Mesenchymal stem cell (in vitro differentiated cells and primary cell): ENCODE measurements at regions not wholly inside any gene's neighbourhood (a gene's known extent, or its start where the extent isn't known, plus 50 kb on each side); places are given as distances from the start of the nearest gene placed in this dataset.

Experiments
- DNase-seq: peaks from one replicate; pipeline ENCODE4 v3.0.0-alpha.2; 2013
- H2AFZ ChIP-seq: one replicate; pipeline ENCODE4 v1.6.1; 2013; ENCODE audit warnings: low read depth, mild to moderate bottlenecking, control low read depth, inconsistent platforms, low read length, moderate library complexity
- H2AK5ac ChIP-seq: 2 replicates; pipeline ENCODE4 v1.6.1; 2013; ENCODE audit warnings: low read length, moderate library complexity, mild to moderate bottlenecking, inconsistent platforms; ENCODE audit not compliant: severe bottlenecking
- H2BK120ac ChIP-seq: one replicate; pipeline ENCODE4 v1.6.1; 2013; ENCODE audit warnings: low read depth, mild to moderate bottlenecking, inconsistent platforms, low read length, moderate library complexity
- H2BK12ac ChIP-seq, 2 experiments: one replicate each; pipeline ENCODE4 v1.6.1; 2013; ENCODE audit warnings: inconsistent platforms in 2 of 2, low read length in 2 of 2, mild to moderate bottlenecking in 2 of 2, moderate library complexity in 2 of 2, control low read depth in 1 of 2
- H2BK15ac ChIP-seq: one replicate; pipeline ENCODE4 v1.6.1; 2013; ENCODE audit warnings: mild to moderate bottlenecking, low read depth, inconsistent platforms; ENCODE audit not compliant: poor library complexity, severe bottlenecking
- H2BK5ac ChIP-seq: 2 replicates; pipeline ENCODE4 v1.6.1; 2013; ENCODE audit warnings: low read depth, mild to moderate bottlenecking, low read length, control low read depth, inconsistent platforms; ENCODE audit not compliant: poor library complexity, severe bottlenecking
- H3K14ac ChIP-seq, 2 experiments: one replicate each; pipeline ENCODE4 v1.6.1; 2013; ENCODE audit warnings: inconsistent platforms in 2 of 2, low read length in 2 of 2, control low read depth in 1 of 2, mild to moderate bottlenecking in 1 of 2, moderate library complexity in 1 of 2
- H3K18ac ChIP-seq, 2 experiments: one replicate each; pipeline ENCODE4 v1.6.1; 2013; ENCODE audit warnings: inconsistent platforms in 2 of 2, low read length in 2 of 2, control low read depth in 1 of 2, low read depth in 1 of 2, mild to moderate bottlenecking in 1 of 2
- H3K23ac ChIP-seq, 2 experiments: one replicate each; pipeline ENCODE4 v1.6.1; 2013; ENCODE audit warnings: inconsistent platforms in 2 of 2, low read length in 2 of 2, mild to moderate bottlenecking in 2 of 2, moderate library complexity in 2 of 2, control low read depth in 1 of 2
- H3K27ac ChIP-seq: 2 replicates; pipeline ENCODE4 v1.5.1; 2013; ENCODE audit warnings: mild to moderate bottlenecking, moderate library complexity, low read length, control low read depth, inconsistent platforms; ENCODE audit not compliant: poor library complexity, severe bottlenecking
- H3K27me3 ChIP-seq, 2 experiments: 2 replicates each; pipeline versions ENCODE4 v1.6.1 to v1.7.0; 2013; ENCODE audit warnings: low read length in 2 of 2, mild to moderate bottlenecking in 2 of 2, moderate library complexity in 2 of 2, control low read depth in 1 of 2, inconsistent platforms in 1 of 2; ENCODE audit not compliant: control insufficient read depth in 1 of 2, insufficient read depth in 1 of 2
- H3K36me3 ChIP-seq, 2 experiments: 2 replicates each; pipeline versions ENCODE4 v1.6.1 to v1.7.0; 2013; ENCODE audit warnings: low read length in 2 of 2, control low read depth in 1 of 2, inconsistent platforms in 1 of 2, low read depth in 1 of 2, mild to moderate bottlenecking in 1 of 2; ENCODE audit not compliant: insufficient read depth in 2 of 2, control insufficient read depth in 1 of 2
- H3K4ac ChIP-seq, 2 experiments: one replicate each; pipeline ENCODE4 v1.6.1; 2013; ENCODE audit warnings: inconsistent platforms in 2 of 2, low read length in 2 of 2, mild to moderate bottlenecking in 2 of 2, moderate library complexity in 2 of 2, control low read depth in 1 of 2, low read depth in 1 of 2
- H3K4me1 ChIP-seq: 2 replicates; pipeline ENCODE4 v1.6.1; 2013; ENCODE audit warnings: low read depth, low read length, control low read depth; ENCODE audit not compliant: control insufficient read depth, insufficient read depth
- H3K4me2 ChIP-seq: 2 replicates; pipeline ENCODE4 v1.6.1; 2013; ENCODE audit warnings: low read length, mild to moderate bottlenecking, inconsistent platforms; ENCODE audit not compliant: poor library complexity, severe bottlenecking
- H3K4me3 ChIP-seq, 2 experiments: 2 replicates each; pipeline versions ENCODE4 v1.5.1 to v1.7.0; 2013; ENCODE audit warnings: low read length in 2 of 2, mild to moderate bottlenecking in 2 of 2, control low read depth in 1 of 2, low read depth in 1 of 2; ENCODE audit not compliant: insufficient read depth in 1 of 2
- H3K79me1 ChIP-seq: replicated peaks from 2 replicates; pipeline ENCODE4 v1.6.1; 2013; ENCODE audit warnings: mild to moderate bottlenecking, control low read depth, low read length, inconsistent platforms; ENCODE audit not compliant: poor library complexity, severe bottlenecking
- H3K9ac ChIP-seq: 2 replicates; pipeline ENCODE4 v1.7.0; 2013; ENCODE audit warnings: mild to moderate bottlenecking, low read length, moderate library complexity
- H3K9me3 ChIP-seq: 2 replicates; pipeline ENCODE4 v1.7.0; 2013; ENCODE audit warnings: mild to moderate bottlenecking, low read length; ENCODE audit not compliant: control insufficient read depth
- H4K8ac ChIP-seq: one replicate; pipeline ENCODE4 v1.6.1; 2013; ENCODE audit warnings: inconsistent platforms, mild to moderate bottlenecking, low read length, moderate library complexity
- H4K91ac ChIP-seq: one replicate; pipeline ENCODE4 v1.6.1; 2013; ENCODE audit warnings: mild to moderate bottlenecking, low read length, inconsistent platforms
- WGBS: methylation state at CpG from one replicate; pipeline ENCODE4 v1.1.7; 2013; ENCODE audit warnings: mixed read lengths; 5-methylcytosine and 5-hydroxymethylcytosine counted together

GRCh38 chr12:84802161-84802560 is 110.4 kb downstream of the SLC6A15 start:
- Histone ChIP-seq H2BK12ac (no peak overlapping the region), H3K27ac (no peak overlapping the region), H3K36me3 (no peaks in the 10 kb centered on the region), H3K79me1 (no peaks in the 10 kb centered on the region), H3K23ac (no peak overlapping the region), H2BK5ac (no peak overlapping the region), H3K18ac (no peak overlapping the region), H4K8ac (no peak overlapping the region), H2BK120ac (no peak overlapping the region), H3K9ac (no peak overlapping the region), H3K9me3 (no peaks in the 10 kb centered on the region), H3K27me3 (no peaks in the 10 kb centered on the region), H2AFZ (no peak overlapping the region), H3K14ac (no peak overlapping the region), H4K91ac (no peak overlapping the region), H3K4me1 (no peaks in the 10 kb centered on the region), H3K4ac (no peak overlapping the region), H3K4me2 (no peak overlapping the region), H2BK15ac (no peak overlapping the region), H3K4me3 (no peak overlapping the region), H2AK5ac (no peak overlapping the region)
- no peak for DNase-seq

DNA sequence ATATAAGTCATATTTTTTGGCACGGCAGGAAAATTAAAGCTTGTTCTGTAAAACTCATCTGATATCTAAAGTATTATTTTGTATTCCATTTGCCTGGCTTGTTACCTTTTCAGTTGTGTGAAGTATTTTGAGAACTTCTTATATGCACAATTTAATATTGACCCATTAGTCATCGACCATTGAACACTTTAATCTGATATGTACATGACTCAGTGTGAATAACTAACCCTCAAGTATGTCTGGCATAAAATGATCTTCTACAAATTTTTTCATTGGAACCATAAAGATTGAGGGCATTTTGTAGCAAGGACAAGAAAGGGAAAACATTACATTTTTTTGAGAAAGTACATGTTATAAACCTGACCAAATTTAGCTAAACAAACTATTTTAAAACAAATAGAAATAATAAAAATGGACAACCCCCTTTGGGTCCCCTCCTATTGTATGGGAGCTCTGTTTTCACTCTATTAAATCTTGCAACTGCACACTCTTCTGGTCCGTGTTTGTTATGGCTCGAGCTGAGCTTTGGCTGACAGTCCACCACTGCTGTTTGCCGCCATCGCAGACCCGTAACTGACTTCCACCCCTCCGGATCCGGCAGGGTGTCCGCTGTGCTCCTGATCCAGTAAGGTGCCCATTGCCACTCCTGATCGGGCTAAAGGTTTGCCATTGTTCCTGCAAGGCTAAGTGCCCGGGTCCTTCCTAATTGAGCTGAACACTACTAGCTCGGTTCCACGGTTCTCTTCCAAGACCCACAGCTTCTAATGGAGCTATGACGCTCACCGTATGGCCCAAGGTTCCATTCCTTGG is 118.8 kb downstream of the SLC6A15 start:
- DNase-seq: peak; percentile 13
- WGBS: 81% methylated on average over 14 of the region's 16 CpGs

GRCh38 chr12:84791444-84791843 is 121.2 kb downstream of the SLC6A15 start:
- Histone ChIP-seq H2BK120ac (no peak overlapping the region), H3K4me1 (no peaks in the 10 kb centered on the region), H3K4me3 (no peak overlapping the region), H2AFZ (no peak overlapping the region), H3K79me1 (no peaks in the 10 kb centered on the region), H2BK5ac (no peak overlapping the region), H3K36me3 (no peaks in the 10 kb centered on the region), H3K27ac (no peak overlapping the region), H3K4me2 (no peak overlapping the region), H4K91ac (no peak overlapping the region), H2BK15ac (no peak overlapping the region), H3K9ac (no peak overlapping the region), H4K8ac (no peak overlapping the region), H3K14ac (no peak overlapping the region), H2AK5ac (no peak overlapping the region), H3K18ac (no peak overlapping the region), H3K9me3 (no peaks in the 10 kb centered on the region), H3K4ac (no peak overlapping the region), H3K23ac (no peak overlapping the region), H3K27me3 (no peaks in the 10 kb centered on the region), H2BK12ac (no peak overlapping the region)
- no peak for DNase-seq

More for the DNA sequence above, 118.8 kb downstream of the SLC6A15 start:
- Histone ChIP-seq H3K4me1 (no peaks in the 10 kb centered on the region), H2BK12ac (no peak overlapping the region), H3K27me3 (no peaks in the 10 kb centered on the region), H2BK120ac (no peak overlapping the region), H3K36me3 (no peaks in the 10 kb centered on the region), H4K8ac (no peak overlapping the region), H3K14ac (no peak overlapping the region), H3K9ac (no peak overlapping the region), H2BK15ac (no peak overlapping the region), H3K27ac (no peak overlapping the region), H3K23ac (no peak overlapping the region), H3K18ac (no peak overlapping the region), H3K9me3 (no peaks in the 10 kb centered on the region), H3K4ac (no peak overlapping the region), H2AFZ (no peak overlapping the region), H4K91ac (no peak overlapping the region), H3K4me2 (no peak overlapping the region), H3K4me3 (no peak overlapping the region), H2AK5ac (no peak overlapping the region), H3K79me1 (no peaks in the 10 kb centered on the region), H2BK5ac (no peak overlapping the region)

DNA sequence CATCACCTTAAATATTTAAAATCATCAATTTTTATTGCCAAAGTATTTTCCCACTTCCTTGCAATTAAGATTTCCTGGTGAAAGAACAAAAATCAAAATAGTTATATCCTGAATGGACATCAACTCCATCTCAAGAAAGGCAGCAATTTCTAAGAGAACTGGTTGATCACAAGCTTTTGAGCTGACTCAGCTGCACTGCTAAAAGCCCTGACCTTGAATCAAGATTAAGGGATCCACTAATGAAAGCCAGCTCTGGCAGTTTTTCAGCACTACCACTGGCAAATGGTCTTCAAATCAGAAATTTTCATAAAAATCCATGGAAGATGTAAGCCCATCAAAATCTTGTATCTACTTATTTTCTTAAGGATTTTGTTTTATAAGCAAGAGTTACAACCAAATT is 123.4 kb downstream of the SLC6A15 start:
- H2AFZ ChIP-seq: no peak overlapping the region
- H3K4me3 ChIP-seq: no peak overlapping the region
- H3K18ac ChIP-seq: no peak overlapping the region
- no peak overlapping the region for H3K23ac ChIP-seq
- DNase-seq: no peak
- no peak overlapping the region for H3K27ac ChIP-seq
- H3K4me2 ChIP-seq: no peak overlapping the region
- H3K79me1 ChIP-seq: no peaks in the 10 kb centered on the region
- H2BK12ac ChIP-seq: no peak overlapping the region
- H3K4ac ChIP-seq: no peak overlapping the region
- no peaks in the 10 kb centered on the region for H3K36me3 ChIP-seq
- no peak overlapping the region for H4K8ac ChIP-seq
- H3K27me3 ChIP-seq: no peaks in the 10 kb centered on the region
- H3K4me1 ChIP-seq: no peaks in the 10 kb centered on the region
- no peak overlapping the region for H2BK15ac ChIP-seq
- no peak overlapping the region for H3K14ac ChIP-seq
- no peak overlapping the region for H2BK120ac ChIP-seq
- no peak overlapping the region for H2AK5ac ChIP-seq
- H3K9me3 ChIP-seq: no peaks in the 10 kb centered on the region
- no peak overlapping the region for H2BK5ac ChIP-seq
- no peak overlapping the region for H3K9ac ChIP-seq
- H4K91ac ChIP-seq: no peak overlapping the region
